CD4-positive, alpha-beta T cell (primary cell): ENCODE measurements at regions not wholly inside any gene's neighbourhood (a gene's known extent, or its start where the extent isn't known, plus 50 kb on each side); places are given as distances from the start of the nearest gene placed in this dataset.

Source experiments
- ATAC-seq: fragments of 200-7000 bp; cut with Tn5 transposase; one replicate; pipeline ENCODE4 v1.10.0; 2022; ENCODE audit warnings: mild to moderate bottlenecking; ENCODE audit not compliant: poor library complexity
- CTCF ChIA-PET: fragments of 350-600 bp; sonication (Branson Sonifier 250); formaldehyde crosslinking; loops from one replicate; lab custom pipeline; 2021; ENCODE audit warnings: antibody characterized with exemption, inconsistent platforms; lab: Charles Lee
- POLR2A ChIA-PET: fragments of 350-600 bp; sonication (Branson Sonifier 250); formaldehyde crosslinking; loops from one replicate; lab custom pipeline; 2021; ENCODE audit warnings: antibody characterized with exemption, inconsistent platforms; lab: Charles Lee
- DNase-seq, 14 experiments: peaks; one replicate each; pipeline ENCODE4 v3.0.0-alpha.2; 2013 to 2020; ENCODE audit warnings: mixed read lengths in 2 of 14
- H3K27ac ChIP-seq, 2 donors: one replicate each; pipeline versions ENCODE4 v1.5.1 to v1.7.0; 2013; ENCODE audit warnings: low read length in 2 of 2, low read depth in 1 of 2, mild to moderate bottlenecking in 1 of 2
- H3K27me3 ChIP-seq, 2 experiments: 1 replicate in 1 of 2; 2 replicates in 1 of 2; pipeline versions ENCODE4 v1.6.1 to v1.7.0; 2013; ENCODE audit warnings: low read length in 2 of 2, control low read depth in 1 of 2, mild to moderate bottlenecking in 1 of 2, moderate library complexity in 1 of 2; ENCODE audit not compliant: insufficient read depth in 2 of 2, control insufficient read depth in 1 of 2
- H3K36me3 ChIP-seq: one replicate; pipeline ENCODE4 v1.6.1; 2013; ENCODE audit warnings: low read length, control low read depth; ENCODE audit not compliant: insufficient read depth
- H3K4me1 ChIP-seq: one replicate; pipeline ENCODE4 v1.6.1; 2013; ENCODE audit warnings: low read length, control low read depth; ENCODE audit not compliant: insufficient read depth
- H3K4me3 ChIP-seq: one replicate; pipeline ENCODE4 v1.5.1; 2013; ENCODE audit warnings: mild to moderate bottlenecking, low read length, moderate library complexity
- H3K9me3 ChIP-seq, 2 experiments: 1 replicate in 1 of 2; 2 replicates in 1 of 2; pipeline versions ENCODE4 v1.6.1 to v1.7.0; 2013; ENCODE audit warnings: low read length in 2 of 2, mild to moderate bottlenecking in 2 of 2, control low read depth in 1 of 2, moderate library complexity in 1 of 2; ENCODE audit not compliant: control insufficient read depth in 1 of 2, insufficient read depth in 1 of 2
- H3K27ac Mint-ChIP-seq: one replicate; pipeline ENCODE4 v1.8.0; 2020; ENCODE audit warnings: mixed read lengths
- H3K27me3 Mint-ChIP-seq: one replicate; pipeline ENCODE4 v1.8.0; 2021; ENCODE audit warnings: mixed read lengths
- H3K36me3 Mint-ChIP-seq: one replicate; pipeline ENCODE4 v1.8.0; 2021; ENCODE audit warnings: low read depth, mixed read lengths
- H3K4me1 Mint-ChIP-seq: one replicate; pipeline ENCODE4 v1.8.0; 2021; ENCODE audit warnings: low read depth, mixed read lengths
- H3K4me3 Mint-ChIP-seq: one replicate; pipeline ENCODE4 v1.8.0; 2020; ENCODE audit warnings: mild to moderate bottlenecking, mixed read lengths
- H3K9me3 Mint-ChIP-seq: one replicate; pipeline ENCODE4 v1.8.0; 2020; ENCODE audit warnings: mixed read lengths
- intact Hi-C, 2 experiments: fragments of 100-400 bp; cut with DNase I in 1 of 2; cut with micrococcal nuclease in 1 of 2; formaldehyde crosslinking; loops; one replicate each; pipeline versions ENCODE4 v1.15.1 to v1.9.0; 2023 to 2025; cut with DNase I, micrococcal nuclease
- TF ChIP-seq, protein P1 (sequence below): fragments of 200-600 bp; IDR thresholded peaks from one replicate; pipeline ENCODE4 v1.8.0; 2022; ENCODE audit warnings: antibody characterized with exemption, mild to moderate bottlenecking

DNA sequence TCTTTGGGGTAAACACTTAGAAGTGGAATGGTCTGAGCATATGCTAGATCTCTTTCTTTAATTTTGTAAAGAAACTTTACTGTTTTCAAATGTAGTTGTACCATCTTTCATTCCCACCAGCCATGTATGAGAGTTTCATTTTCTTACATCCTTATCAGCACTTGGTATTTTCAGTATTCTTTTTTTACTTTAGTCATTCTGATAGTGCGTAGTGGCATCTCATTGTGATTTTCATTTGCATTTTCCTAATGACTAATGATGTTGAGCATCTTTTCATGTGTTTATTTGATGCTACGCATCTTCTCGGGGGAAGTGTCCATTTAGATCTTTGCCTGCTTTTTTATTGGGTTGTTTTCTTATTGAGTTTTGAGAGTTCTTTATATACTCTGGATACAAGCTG is 71.3 kb upstream of the PRPS1 start:
- no peak overlapping the region for H3K4me3 ChIP-seq

GRCh38 chrX:107559506-107559905 is 68.8 kb upstream of the PRPS1 start:
- no peak overlapping the region for H3K27ac ChIP-seq
- H3K27me3 ChIP-seq = no peaks in the 10 kb centered on the region
- DNase-seq (no peak), ATAC-seq (no peak)
- POLR2A ChIA-PET = no interaction called here
- H3K27ac Mint-ChIP-seq = no peak overlapping the region
- no peaks in the 10 kb centered on the region for H3K9me3 ChIP-seq
- intact Hi-C loops = no loop called here
- no peak overlapping the region for H3K4me3 Mint-ChIP-seq
- H3K4me1 Mint-ChIP-seq = no peaks in the 10 kb centered on the region
- no peaks in the 10 kb centered on the region for H3K36me3 ChIP-seq
- TF ChIP-seq, protein P1, sequence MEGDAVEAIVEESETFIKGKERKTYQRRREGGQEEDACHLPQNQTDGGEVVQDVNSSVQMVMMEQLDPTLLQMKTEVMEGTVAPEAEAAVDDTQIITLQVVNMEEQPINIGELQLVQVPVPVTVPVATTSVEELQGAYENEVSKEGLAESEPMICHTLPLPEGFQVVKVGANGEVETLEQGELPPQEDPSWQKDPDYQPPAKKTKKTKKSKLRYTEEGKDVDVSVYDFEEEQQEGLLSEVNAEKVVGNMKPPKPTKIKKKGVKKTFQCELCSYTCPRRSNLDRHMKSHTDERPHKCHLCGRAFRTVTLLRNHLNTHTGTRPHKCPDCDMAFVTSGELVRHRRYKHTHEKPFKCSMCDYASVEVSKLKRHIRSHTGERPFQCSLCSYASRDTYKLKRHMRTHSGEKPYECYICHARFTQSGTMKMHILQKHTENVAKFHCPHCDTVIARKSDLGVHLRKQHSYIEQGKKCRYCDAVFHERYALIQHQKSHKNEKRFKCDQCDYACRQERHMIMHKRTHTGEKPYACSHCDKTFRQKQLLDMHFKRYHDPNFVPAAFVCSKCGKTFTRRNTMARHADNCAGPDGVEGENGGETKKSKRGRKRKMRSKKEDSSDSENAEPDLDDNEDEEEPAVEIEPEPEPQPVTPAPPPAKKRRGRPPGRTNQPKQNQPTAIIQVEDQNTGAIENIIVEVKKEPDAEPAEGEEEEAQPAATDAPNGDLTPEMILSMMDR = no peak
- CTCF ChIA-PET = no interaction called here
- no peaks in the 10 kb centered on the region for H3K27me3 Mint-ChIP-seq
- no peaks in the 10 kb centered on the region for H3K4me1 ChIP-seq
- H3K4me3 ChIP-seq = no peak overlapping the region
- H3K9me3 Mint-ChIP-seq = no peaks in the 10 kb centered on the region
- H3K36me3 Mint-ChIP-seq = no peaks in the 10 kb centered on the region

More for the DNA sequence above, 71.3 kb upstream of the PRPS1 start:
- no peaks in the 10 kb centered on the region for H3K36me3 ChIP-seq
- TF ChIP-seq, protein P1 = no peak
- intact Hi-C loops = no loop called here
- H3K4me1 Mint-ChIP-seq = no peaks in the 10 kb centered on the region
- no peaks in the 10 kb centered on the region for H3K4me1 ChIP-seq
- no peak overlapping the region for H3K27ac ChIP-seq
- H3K27ac Mint-ChIP-seq = no peak overlapping the region
- POLR2A ChIA-PET = no interaction called here
- H3K4me3 Mint-ChIP-seq = no peak overlapping the region
- H3K36me3 Mint-ChIP-seq = no peaks in the 10 kb centered on the region
- no peak for DNase-seq
- no peaks in the 10 kb centered on the region for H3K9me3 ChIP-seq
- no peaks in the 10 kb centered on the region for H3K27me3 ChIP-seq
- no peaks in the 10 kb centered on the region for H3K27me3 Mint-ChIP-seq
- H3K9me3 Mint-ChIP-seq = no peaks in the 10 kb centered on the region
- CTCF ChIA-PET = interaction anchor here (0.6 kb wide), 1 partner anchor 65 kb away, joined by 3 read pairs; no protein-coding TSS in a partner anchor
- ATAC-seq = no peak

GRCh38 chrX:107560041-107560440 is 68.3 kb upstream of the PRPS1 start:
- no peaks in the 10 kb centered on the region for H3K9me3 ChIP-seq
- H3K36me3 ChIP-seq = no peaks in the 10 kb centered on the region
- H3K27ac ChIP-seq = no peak overlapping the region
- intact Hi-C loops = no loop called here
- H3K4me3 ChIP-seq = no peak overlapping the region
- no peaks in the 10 kb centered on the region for H3K36me3 Mint-ChIP-seq
- no peak overlapping the region for H3K4me3 Mint-ChIP-seq
- DNase-seq (no peak), ATAC-seq (no peak)
- no peaks in the 10 kb centered on the region for H3K9me3 Mint-ChIP-seq
- H3K4me1 Mint-ChIP-seq = no peaks in the 10 kb centered on the region
- H3K27me3 ChIP-seq = no peaks in the 10 kb centered on the region
- H3K27me3 Mint-ChIP-seq = no peaks in the 10 kb centered on the region
- POLR2A ChIA-PET = no interaction called here
- CTCF ChIA-PET = no interaction called here
- no peaks in the 10 kb centered on the region for H3K4me1 ChIP-seq
- H3K27ac Mint-ChIP-seq = no peak overlapping the region
- TF ChIP-seq, protein P1 = no peak
